H9 (cell line): ENCODE measurements at regions not wholly inside any gene's neighbourhood (a gene's known extent, or its start where the extent isn't known, plus 50 kb on each side); places are given as distances from the start of the nearest gene placed in this dataset.

Source experiments
- DNase-seq: peaks from one replicate; pipeline ENCODE4 v3.0.0-alpha.2; 2017
- H2AFZ ChIP-seq: one replicate; pipeline ENCODE4 v1.6.1; 2013; ENCODE audit warnings: mild to moderate bottlenecking, low read length, control low read depth, moderate library complexity
- H2AK5ac ChIP-seq: 2 replicates; pipeline ENCODE4 v1.6.1; 2013; ENCODE audit warnings: low read length, control low read depth, mixed read lengths; ENCODE audit not compliant: insufficient read length
- H2BK120ac ChIP-seq: one replicate; pipeline ENCODE4 v1.6.1; 2013; ENCODE audit warnings: low read depth, mild to moderate bottlenecking, low read length, control low read depth, inconsistent platforms; ENCODE audit not compliant: poor library complexity, severe bottlenecking
- H2BK12ac ChIP-seq: 2 replicates; pipeline ENCODE4 v1.6.1; 2013; ENCODE audit warnings: low read length, control low read depth, mixed read lengths, low read depth; ENCODE audit not compliant: insufficient read length
- H2BK15ac ChIP-seq: 2 replicates; pipeline ENCODE4 v1.6.1; 2013; ENCODE audit warnings: low read depth, low read length, control low read depth
- H2BK20ac ChIP-seq: one replicate; pipeline ENCODE4 v1.6.1; 2013; ENCODE audit warnings: low read depth, mild to moderate bottlenecking, low read length, control low read depth, inconsistent platforms; ENCODE audit not compliant: poor library complexity, severe bottlenecking
- H2BK5ac ChIP-seq: 2 replicates; pipeline ENCODE4 v1.6.1; 2013; ENCODE audit warnings: low read length, control low read depth, mixed read lengths; ENCODE audit not compliant: insufficient read length
- H3K14ac ChIP-seq: 2 replicates; pipeline ENCODE4 v1.6.1; 2013; ENCODE audit warnings: low read length, control low read depth; ENCODE audit not compliant: insufficient read depth
- H3K18ac ChIP-seq: 2 replicates; pipeline ENCODE4 v1.6.1; 2013; ENCODE audit warnings: low read depth, mild to moderate bottlenecking, mixed read lengths, low read length, control low read depth; ENCODE audit not compliant: insufficient read length
- H3K23ac ChIP-seq: 2 replicates; pipeline ENCODE4 v1.6.1; 2013; ENCODE audit warnings: low read length, control low read depth, mixed read lengths, low read depth; ENCODE audit not compliant: insufficient read length
- H3K23me2 ChIP-seq: 2 replicates; pipeline ENCODE4 v1.6.1; 2013; ENCODE audit warnings: low read depth, mild to moderate bottlenecking, mixed read lengths, low read length, control low read depth; ENCODE audit not compliant: insufficient read length, poor library complexity, severe bottlenecking
- H3K27ac ChIP-seq: 2 replicates; pipeline ENCODE4 v1.5.1; 2013; ENCODE audit warnings: low read length, control low read depth, mixed read lengths, low read depth; ENCODE audit not compliant: insufficient read length
- H3K27me3 ChIP-seq: 2 replicates; pipeline ENCODE4 v1.6.1; 2013; ENCODE audit warnings: low read length, control low read depth, inconsistent platforms; ENCODE audit not compliant: insufficient read depth
- H3K4ac ChIP-seq: 2 replicates; pipeline ENCODE4 v1.6.1; 2013; ENCODE audit warnings: low read depth, mild to moderate bottlenecking, control low read depth, inconsistent platforms, low read length, moderate library complexity
- H3K4me1 ChIP-seq: 2 replicates; pipeline ENCODE4 v1.6.1; 2013; ENCODE audit warnings: low read length, control low read depth, inconsistent platforms; ENCODE audit not compliant: insufficient read depth
- H3K4me2 ChIP-seq: 2 replicates; pipeline ENCODE4 v1.6.1; 2013; ENCODE audit warnings: low read length, control low read depth, mixed read lengths; ENCODE audit not compliant: insufficient read length, insufficient read depth
- H3K56ac ChIP-seq: 2 replicates; pipeline ENCODE4 v1.6.1; 2013; ENCODE audit warnings: low read depth, mild to moderate bottlenecking, mixed read lengths, low read length, control low read depth; ENCODE audit not compliant: insufficient read length
- H3K79me1 ChIP-seq: 2 replicates; pipeline ENCODE4 v1.6.1; 2013; ENCODE audit warnings: low read depth, mild to moderate bottlenecking, moderate library complexity, low read length, control low read depth, inconsistent platforms; ENCODE audit not compliant: insufficient read depth, poor library complexity, severe bottlenecking
- H3K79me2 ChIP-seq: 2 replicates; pipeline ENCODE4 v1.6.1; 2013; ENCODE audit warnings: low read length, control low read depth, inconsistent platforms; ENCODE audit not compliant: insufficient read depth
- H3K9ac ChIP-seq: 2 replicates; pipeline ENCODE4 v1.6.1; 2013; ENCODE audit warnings: low read length, control low read depth, mixed read lengths; ENCODE audit not compliant: insufficient read length; ENCODE audit errors: extremely low read depth
- H3K9me3 ChIP-seq: one replicate; pipeline ENCODE4 v1.6.1; 2013; ENCODE audit warnings: low read depth, low read length, inconsistent platforms; ENCODE audit not compliant: control insufficient read depth
- H3T11ph ChIP-seq: one replicate; pipeline ENCODE4 v1.6.1; 2013; ENCODE audit warnings: mild to moderate bottlenecking, low read length, control low read depth, inconsistent platforms
- H4K20me1 ChIP-seq: one replicate; pipeline ENCODE4 v1.6.1; 2013; ENCODE audit not compliant: control insufficient read depth, insufficient read length, insufficient read depth
- H4K5ac ChIP-seq: 2 replicates; pipeline ENCODE4 v1.6.1; 2013; ENCODE audit warnings: low read depth, mild to moderate bottlenecking, mixed read lengths, low read length, control low read depth; ENCODE audit not compliant: insufficient read length
- H4K8ac ChIP-seq: replicated peaks from 2 replicates; pipeline ENCODE4 v1.6.1; 2013; ENCODE audit warnings: low read length, control low read depth, mixed read lengths, low read depth; ENCODE audit not compliant: insufficient read length
- H4K91ac ChIP-seq: 2 replicates; pipeline ENCODE4 v1.6.1; 2013; ENCODE audit warnings: low read depth, mild to moderate bottlenecking, moderate library complexity, mixed read lengths, low read length, control low read depth; ENCODE audit not compliant: insufficient read length
- H3K27ac Mint-ChIP-seq, 3 experiments: 2 replicates in 2 of 3; 3 replicates in 1 of 3; pipeline ENCODE4 v1.8.0; 2020 to 2021; ENCODE audit warnings: mixed read lengths in 3 of 3, mild to moderate bottlenecking in 1 of 3, moderate library complexity in 1 of 3
- H3K27me3 Mint-ChIP-seq: 2 replicates; pipeline ENCODE4 v1.8.0; 2021; ENCODE audit warnings: low read depth, mild to moderate bottlenecking, moderate library complexity, mixed read lengths
- H3K36me3 Mint-ChIP-seq, 3 experiments: 2 replicates in 2 of 3; 3 replicates in 1 of 3; pipeline ENCODE4 v1.8.0; 2020 to 2021; ENCODE audit warnings: low read depth in 3 of 3, mixed read lengths in 3 of 3; ENCODE audit not compliant: insufficient read depth in 1 of 3
- H3K4me1 Mint-ChIP-seq, 2 experiments: 2 replicates each; pipeline ENCODE4 v1.8.0; 2020; ENCODE audit warnings: mixed read lengths in 2 of 2
- H3K4me3 Mint-ChIP-seq, 2 experiments: 2 replicates in 1 of 2; 3 replicates in 1 of 2; pipeline ENCODE4 v1.8.0; 2020 to 2021; ENCODE audit warnings: mild to moderate bottlenecking in 2 of 2, mixed read lengths in 2 of 2, moderate library complexity in 1 of 2
- H3K9me3 Mint-ChIP-seq, 2 experiments: 2 replicates in 1 of 2; 3 replicates in 1 of 2; pipeline ENCODE4 v1.8.0; 2020; ENCODE audit warnings: mild to moderate bottlenecking in 2 of 2, mixed read lengths in 2 of 2, moderate library complexity in 1 of 2
- WGBS: extraction: QIAGEN DNeasy Blood & Tissue Kit; methylation state at CpG from one replicate; pipeline ENCODE4 v1.1.7; 2013; ENCODE audit warnings: missing lambda C conversion rate, low lambda C conversion rate, mixed read lengths; ENCODE audit not compliant: insufficient read length; ENCODE audit errors: extremely low coverage; 5-methylcytosine and 5-hydroxymethylcytosine counted together
- TF ChIP-seq, protein P1 (sequence below): fragments of 200-600 bp; sonication (generic); conservative IDR thresholded peaks from 3 replicates; pipeline ENCODE4 v1.8.0; 2021; ENCODE audit warnings: antibody characterized with exemption, mild to moderate bottlenecking

DNA sequence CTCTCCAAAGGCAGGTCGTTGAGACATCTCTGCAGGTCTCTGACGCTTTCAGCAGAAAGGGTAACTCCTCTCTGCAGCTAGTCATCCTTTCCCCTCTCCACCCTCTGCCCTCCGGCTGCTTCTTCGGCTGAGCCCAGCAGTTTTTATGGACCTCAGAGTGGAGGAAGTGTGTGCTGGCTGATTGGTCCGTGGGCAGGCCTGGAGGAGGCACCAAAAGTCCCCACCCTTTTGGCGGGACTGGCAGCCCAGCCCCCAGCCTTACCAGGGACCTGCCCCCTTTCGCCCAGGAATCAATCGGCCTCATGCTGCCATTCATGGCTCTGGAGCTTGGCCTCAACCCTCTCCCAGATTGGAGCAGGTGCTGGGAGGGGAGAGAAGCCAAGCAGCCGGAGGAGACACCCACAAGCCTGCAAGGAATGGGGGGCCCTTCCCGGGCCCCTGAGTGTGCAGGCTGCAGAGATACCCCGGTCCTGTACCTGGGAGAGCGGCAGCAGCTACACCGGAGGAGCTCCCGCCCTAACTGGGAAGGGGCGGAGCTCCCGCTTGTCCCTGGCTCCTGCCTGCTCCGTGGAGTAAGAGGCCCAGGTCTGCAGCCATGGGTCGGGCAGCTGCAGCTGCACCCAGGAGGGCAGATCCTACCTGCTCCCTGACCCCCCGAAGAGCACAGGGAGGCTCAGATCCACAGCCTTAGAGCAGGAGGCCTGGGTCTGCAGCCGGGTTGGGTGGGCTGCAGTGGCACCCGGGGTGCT lies 170.3 kb upstream of the SOX4 start:
- Histone ChIP-seq H4K91ac (no peak overlapping the region), H4K5ac (no peak overlapping the region), H3K9ac (no peak overlapping the region), H4K8ac (no peak overlapping the region), H3K56ac (no peak overlapping the region), H3K4ac (no peak overlapping the region), H2AFZ (no peak overlapping the region), H3K9me3 (no peaks in the 10 kb centered on the region), H3T11ph (no peak overlapping the region), H3K79me2 (no peaks in the 10 kb centered on the region), H3K27ac (no peak overlapping the region), H3K18ac (peak overlapping the region; percentile 18), H3K4me2 (peak overlapping the region; percentile 12), H2AK5ac (no peak overlapping the region), H2BK20ac (no peak overlapping the region), H3K27me3 (no peaks in the 10 kb centered on the region), H3K23ac (no peak overlapping the region), H2BK12ac (no peak overlapping the region), H3K4me1 (no peaks in the 10 kb centered on the region), H4K20me1 (no peaks in the 10 kb centered on the region), H3K79me1 (no peaks in the 10 kb centered on the region), H2BK15ac (no peak overlapping the region), H3K23me2 (peaks cover 2% of the 10 kb centered on the region), H2BK5ac (no peak overlapping the region), H2BK120ac (no peak overlapping the region), H3K14ac (no peak overlapping the region)
- no CpG with 5 or more reads among the region's 21 CpGs for WGBS
- H3K9me3 Mint-ChIP-seq = peaks cover 17 to 22% of the 10 kb centered on the region in 2 experiments
- no peak overlapping the region for H3K27ac Mint-ChIP-seq
- H3K4me1 Mint-ChIP-seq = peaks cover 12 to 23% of the 10 kb centered on the region in 2 experiments
- DNase-seq = peak; percentile 93
- TF ChIP-seq, protein P1, sequence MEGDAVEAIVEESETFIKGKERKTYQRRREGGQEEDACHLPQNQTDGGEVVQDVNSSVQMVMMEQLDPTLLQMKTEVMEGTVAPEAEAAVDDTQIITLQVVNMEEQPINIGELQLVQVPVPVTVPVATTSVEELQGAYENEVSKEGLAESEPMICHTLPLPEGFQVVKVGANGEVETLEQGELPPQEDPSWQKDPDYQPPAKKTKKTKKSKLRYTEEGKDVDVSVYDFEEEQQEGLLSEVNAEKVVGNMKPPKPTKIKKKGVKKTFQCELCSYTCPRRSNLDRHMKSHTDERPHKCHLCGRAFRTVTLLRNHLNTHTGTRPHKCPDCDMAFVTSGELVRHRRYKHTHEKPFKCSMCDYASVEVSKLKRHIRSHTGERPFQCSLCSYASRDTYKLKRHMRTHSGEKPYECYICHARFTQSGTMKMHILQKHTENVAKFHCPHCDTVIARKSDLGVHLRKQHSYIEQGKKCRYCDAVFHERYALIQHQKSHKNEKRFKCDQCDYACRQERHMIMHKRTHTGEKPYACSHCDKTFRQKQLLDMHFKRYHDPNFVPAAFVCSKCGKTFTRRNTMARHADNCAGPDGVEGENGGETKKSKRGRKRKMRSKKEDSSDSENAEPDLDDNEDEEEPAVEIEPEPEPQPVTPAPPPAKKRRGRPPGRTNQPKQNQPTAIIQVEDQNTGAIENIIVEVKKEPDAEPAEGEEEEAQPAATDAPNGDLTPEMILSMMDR = no peak
- H3K4me3 Mint-ChIP-seq = peak overlapping the region in 1 of 2 experiments; percentile 55; a peak in 2 of 5 replicates
- no peaks in the 10 kb centered on the region for H3K27me3 Mint-ChIP-seq
- peaks cover 0 to 21% (median 7%) of the 10 kb centered on the region in 3 experiments; a peak in 5 of 7 replicates for H3K36me3 Mint-ChIP-seq
